Mesenchymal stem cell (in vitro differentiated cells and primary cell): ENCODE measurements at regions not wholly inside any gene's neighbourhood (a gene's known extent, or its start where the extent isn't known, plus 50 kb on each side); places are given as distances from the start of the nearest gene placed in this dataset.

ENCODE experiments used
- DNase-seq: peaks from one replicate; pipeline ENCODE4 v3.0.0-alpha.2; 2013
- H2AFZ ChIP-seq: one replicate; pipeline ENCODE4 v1.6.1; 2013; ENCODE audit warnings: low read depth, mild to moderate bottlenecking, control low read depth, inconsistent platforms, low read length, moderate library complexity
- H2AK5ac ChIP-seq: 2 replicates; pipeline ENCODE4 v1.6.1; 2013; ENCODE audit warnings: low read length, moderate library complexity, mild to moderate bottlenecking, inconsistent platforms; ENCODE audit not compliant: severe bottlenecking
- H2BK120ac ChIP-seq: one replicate; pipeline ENCODE4 v1.6.1; 2013; ENCODE audit warnings: low read depth, mild to moderate bottlenecking, inconsistent platforms, low read length, moderate library complexity
- H2BK12ac ChIP-seq, 2 experiments: one replicate each; pipeline ENCODE4 v1.6.1; 2013; ENCODE audit warnings: inconsistent platforms in 2 of 2, low read length in 2 of 2, mild to moderate bottlenecking in 2 of 2, moderate library complexity in 2 of 2, control low read depth in 1 of 2
- H2BK15ac ChIP-seq: one replicate; pipeline ENCODE4 v1.6.1; 2013; ENCODE audit warnings: mild to moderate bottlenecking, low read depth, inconsistent platforms; ENCODE audit not compliant: poor library complexity, severe bottlenecking
- H2BK5ac ChIP-seq: 2 replicates; pipeline ENCODE4 v1.6.1; 2013; ENCODE audit warnings: low read depth, mild to moderate bottlenecking, low read length, control low read depth, inconsistent platforms; ENCODE audit not compliant: poor library complexity, severe bottlenecking
- H3K14ac ChIP-seq, 2 experiments: one replicate each; pipeline ENCODE4 v1.6.1; 2013; ENCODE audit warnings: inconsistent platforms in 2 of 2, low read length in 2 of 2, control low read depth in 1 of 2, mild to moderate bottlenecking in 1 of 2, moderate library complexity in 1 of 2
- H3K18ac ChIP-seq, 2 experiments: one replicate each; pipeline ENCODE4 v1.6.1; 2013; ENCODE audit warnings: inconsistent platforms in 2 of 2, low read length in 2 of 2, control low read depth in 1 of 2, low read depth in 1 of 2, mild to moderate bottlenecking in 1 of 2
- H3K23ac ChIP-seq, 2 experiments: one replicate each; pipeline ENCODE4 v1.6.1; 2013; ENCODE audit warnings: inconsistent platforms in 2 of 2, low read length in 2 of 2, mild to moderate bottlenecking in 2 of 2, moderate library complexity in 2 of 2, control low read depth in 1 of 2
- H3K27ac ChIP-seq: 2 replicates; pipeline ENCODE4 v1.5.1; 2013; ENCODE audit warnings: mild to moderate bottlenecking, moderate library complexity, low read length, control low read depth, inconsistent platforms; ENCODE audit not compliant: poor library complexity, severe bottlenecking
- H3K27me3 ChIP-seq, 2 experiments: 2 replicates each; pipeline versions ENCODE4 v1.6.1 to v1.7.0; 2013; ENCODE audit warnings: low read length in 2 of 2, mild to moderate bottlenecking in 2 of 2, moderate library complexity in 2 of 2, control low read depth in 1 of 2, inconsistent platforms in 1 of 2; ENCODE audit not compliant: control insufficient read depth in 1 of 2, insufficient read depth in 1 of 2
- H3K36me3 ChIP-seq, 2 experiments: 2 replicates each; pipeline versions ENCODE4 v1.6.1 to v1.7.0; 2013; ENCODE audit warnings: low read length in 2 of 2, control low read depth in 1 of 2, inconsistent platforms in 1 of 2, low read depth in 1 of 2, mild to moderate bottlenecking in 1 of 2; ENCODE audit not compliant: insufficient read depth in 2 of 2, control insufficient read depth in 1 of 2
- H3K4ac ChIP-seq, 2 experiments: one replicate each; pipeline ENCODE4 v1.6.1; 2013; ENCODE audit warnings: inconsistent platforms in 2 of 2, low read length in 2 of 2, mild to moderate bottlenecking in 2 of 2, moderate library complexity in 2 of 2, control low read depth in 1 of 2, low read depth in 1 of 2
- H3K4me1 ChIP-seq: 2 replicates; pipeline ENCODE4 v1.6.1; 2013; ENCODE audit warnings: low read depth, low read length, control low read depth; ENCODE audit not compliant: control insufficient read depth, insufficient read depth
- H3K4me2 ChIP-seq: 2 replicates; pipeline ENCODE4 v1.6.1; 2013; ENCODE audit warnings: low read length, mild to moderate bottlenecking, inconsistent platforms; ENCODE audit not compliant: poor library complexity, severe bottlenecking
- H3K4me3 ChIP-seq, 2 experiments: 2 replicates each; pipeline versions ENCODE4 v1.5.1 to v1.7.0; 2013; ENCODE audit warnings: low read length in 2 of 2, mild to moderate bottlenecking in 2 of 2, control low read depth in 1 of 2, low read depth in 1 of 2; ENCODE audit not compliant: insufficient read depth in 1 of 2
- H3K79me1 ChIP-seq: replicated peaks from 2 replicates; pipeline ENCODE4 v1.6.1; 2013; ENCODE audit warnings: mild to moderate bottlenecking, control low read depth, low read length, inconsistent platforms; ENCODE audit not compliant: poor library complexity, severe bottlenecking
- H3K9ac ChIP-seq: 2 replicates; pipeline ENCODE4 v1.7.0; 2013; ENCODE audit warnings: mild to moderate bottlenecking, low read length, moderate library complexity
- H3K9me3 ChIP-seq: 2 replicates; pipeline ENCODE4 v1.7.0; 2013; ENCODE audit warnings: mild to moderate bottlenecking, low read length; ENCODE audit not compliant: control insufficient read depth
- H4K8ac ChIP-seq: one replicate; pipeline ENCODE4 v1.6.1; 2013; ENCODE audit warnings: inconsistent platforms, mild to moderate bottlenecking, low read length, moderate library complexity
- H4K91ac ChIP-seq: one replicate; pipeline ENCODE4 v1.6.1; 2013; ENCODE audit warnings: mild to moderate bottlenecking, low read length, inconsistent platforms
- WGBS: methylation state at CpG from one replicate; pipeline ENCODE4 v1.1.7; 2013; ENCODE audit warnings: mixed read lengths; 5-methylcytosine and 5-hydroxymethylcytosine counted together

DNA sequence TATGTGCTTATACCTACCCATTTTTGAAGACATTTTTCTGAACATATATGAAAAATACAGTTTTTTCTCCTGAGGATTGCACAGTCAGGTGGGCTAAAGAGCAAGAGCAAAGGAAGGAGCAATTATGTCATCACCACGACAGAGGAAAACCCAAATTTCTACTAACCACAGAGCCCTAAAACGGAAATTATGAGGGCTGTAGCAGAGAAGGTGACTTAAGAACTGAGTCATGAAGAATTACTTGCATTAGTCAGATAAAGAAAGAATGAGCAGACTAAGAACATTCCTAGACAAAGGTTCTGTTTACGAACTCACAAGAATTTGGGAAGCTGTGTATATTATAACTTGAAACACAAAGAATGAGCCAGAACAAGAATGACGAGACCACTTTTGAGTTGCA lies 974.4 kb downstream of the NXPH1 start:
- 8% methylated on average over 2 of the region's 4 CpGs for WGBS
- H2BK5ac ChIP-seq: no peak overlapping the region
- no peak overlapping the region for H3K14ac ChIP-seq
- no peak overlapping the region for H2BK12ac ChIP-seq
- H3K4me2 ChIP-seq: no peak overlapping the region
- no peaks in the 10 kb centered on the region for H3K79me1 ChIP-seq
- H3K4me1 ChIP-seq: no peaks in the 10 kb centered on the region
- H3K36me3 ChIP-seq: no peaks in the 10 kb centered on the region
- no peak overlapping the region for H2BK15ac ChIP-seq
- H3K18ac ChIP-seq: no peak overlapping the region
- no peak overlapping the region for H3K23ac ChIP-seq
- no peak overlapping the region for H2BK120ac ChIP-seq
- peak; percentile 60 for DNase-seq
- H2AK5ac ChIP-seq: no peak overlapping the region
- H3K9me3 ChIP-seq: peaks cover 9% of the 10 kb centered on the region
- H2AFZ ChIP-seq: no peak overlapping the region
- no peak overlapping the region for H4K91ac ChIP-seq
- H3K27ac ChIP-seq: no peak overlapping the region
- H4K8ac ChIP-seq: no peak overlapping the region
- H3K9ac ChIP-seq: no peak overlapping the region
- no peaks in the 10 kb centered on the region for H3K27me3 ChIP-seq
- no peak overlapping the region for H3K4me3 ChIP-seq
- H3K4ac ChIP-seq: no peak overlapping the region

- Histone ChIP-seq H3K79me1 (no peaks in the 10 kb centered on the region), H2BK12ac (no peak overlapping the region), H2AK5ac (no peak overlapping the region), H3K27me3 (no peaks in the 10 kb centered on the region), H4K8ac (no peak overlapping the region), H3K23ac (no peak overlapping the region), H3K4me1 (no peaks in the 10 kb centered on the region), H3K14ac (no peak overlapping the region), H3K18ac (no peak overlapping the region), H3K4me2 (no peak overlapping the region), H2BK15ac (no peak overlapping the region), H3K4me3 (no peak overlapping the region), H3K27ac (no peak overlapping the region), H2BK120ac (no peak overlapping the region), H4K91ac (no peak overlapping the region), H3K9me3 (peaks cover 6% of the 10 kb centered on the region), H3K4ac (no peak overlapping the region), H3K9ac (no peak overlapping the region), H2AFZ (no peak overlapping the region), H2BK5ac (no peak overlapping the region), H3K36me3 (no peaks in the 10 kb centered on the region)
- DNase-seq: peak; percentile 6
- WGBS: 69% methylated on average over 4 of the region's 4 CpGs
Observed at GRCh38 chr7:9453521-9453920, 1020.1 kb downstream of the NXPH1 start.

DNA sequence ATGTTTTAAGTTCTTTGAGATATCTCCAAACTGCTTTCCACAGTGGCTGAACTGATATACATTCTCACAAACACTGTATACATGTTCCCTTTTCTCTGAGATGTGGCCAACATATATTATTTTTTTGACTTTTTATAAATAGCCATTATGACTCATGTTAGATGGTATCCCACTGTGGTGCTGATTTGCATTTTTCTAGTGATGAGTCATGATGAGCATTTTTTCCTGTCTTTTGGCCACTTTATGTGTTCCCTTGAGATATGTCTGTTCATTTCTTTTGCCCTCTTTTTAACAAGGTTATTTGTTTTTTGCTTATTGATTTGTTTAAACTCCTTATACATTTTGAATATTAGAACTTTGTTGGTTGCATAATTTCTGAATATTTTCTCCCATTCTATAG lies 1055.1 kb downstream of the NXPH1 start:
- Histone ChIP-seq H3K9me3 (peaks cover 9% of the 10 kb centered on the region), H3K4me3 (no peak overlapping the region), H2BK5ac (no peak overlapping the region), H3K4me2 (no peak overlapping the region), H4K8ac (no peak overlapping the region), H3K14ac (no peak overlapping the region), H3K79me1 (no peaks in the 10 kb centered on the region), H4K91ac (no peak overlapping the region), H3K18ac (no peak overlapping the region), H3K4me1 (no peaks in the 10 kb centered on the region), H3K27ac (no peak overlapping the region), H2BK120ac (no peak overlapping the region), H2AK5ac (no peak overlapping the region), H3K23ac (no peak overlapping the region), H3K36me3 (no peaks in the 10 kb centered on the region), H2BK12ac (no peak overlapping the region), H3K27me3 (no peaks in the 10 kb centered on the region), H3K9ac (no peak overlapping the region), H3K4ac (no peak overlapping the region), H2BK15ac (no peak overlapping the region), H2AFZ (no peak overlapping the region)
- DNase-seq: peak; percentile 90

DNA sequence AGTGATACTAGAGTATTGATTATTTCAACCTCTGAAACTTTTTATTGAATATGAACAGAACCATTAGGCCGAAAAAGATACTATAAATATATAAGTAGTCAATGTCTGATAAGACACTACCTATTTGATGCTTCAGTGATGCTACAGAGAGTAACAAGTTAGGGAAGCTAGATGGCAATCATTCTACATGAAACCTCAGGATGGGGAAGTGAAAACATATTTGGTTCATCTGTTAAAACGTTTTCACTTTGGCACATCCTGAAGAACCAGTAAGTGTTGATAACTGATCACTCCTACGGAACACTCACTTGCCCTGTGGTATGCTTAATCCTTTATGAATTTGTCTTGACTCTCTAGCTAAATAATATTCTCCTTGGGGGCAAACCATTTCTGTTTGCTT lies 1064.9 kb downstream of the NXPH1 start:
- Histone ChIP-seq H2BK12ac (no peak overlapping the region), H3K18ac (no peak overlapping the region), H3K14ac (no peak overlapping the region), H3K9ac (no peak overlapping the region), H3K9me3 (peaks cover 3% of the 10 kb centered on the region), H3K36me3 (no peaks in the 10 kb centered on the region), H3K27me3 (no peaks in the 10 kb centered on the region), H2AFZ (no peak overlapping the region), H4K91ac (no peak overlapping the region), H3K23ac (no peak overlapping the region), H3K4ac (no peak overlapping the region), H3K4me1 (no peaks in the 10 kb centered on the region), H2BK5ac (no peak overlapping the region), H3K27ac (no peak overlapping the region), H2BK120ac (no peak overlapping the region), H3K4me2 (no peak overlapping the region), H3K4me3 (no peak overlapping the region), H4K8ac (no peak overlapping the region), H3K79me1 (no peaks in the 10 kb centered on the region), H2BK15ac (no peak overlapping the region), H2AK5ac (no peak overlapping the region)
- DNase-seq: no peak
- WGBS: 33% methylated on average over 1 of the region's 3 CpGs
